HEK293 (cell line): ENCODE measurements at regions not wholly inside any gene's neighbourhood (a gene's known extent, or its start where the extent isn't known, plus 50 kb on each side); places are given as distances from the start of the nearest gene placed in this dataset.

Experiments used
- GLIS2 ChIP-seq: fragments of 450-650 bp; formaldehyde crosslinking; IDR thresholded peaks from 2 replicates; pipeline ENCODE4 v1.5.1; 2016; ENCODE audit warnings: missing biosample characterization, missing genetic modification characterization
- KLF8 ChIP-seq: fragments of 450-650 bp; formaldehyde crosslinking; IDR thresholded peaks from 2 replicates; pipeline ENCODE4 v1.5.1; 2016; ENCODE audit warnings: missing biosample characterization, missing genetic modification characterization
- MEIS1 ChIP-seq: sonication (generic); formaldehyde crosslinking; IDR thresholded peaks from 2 replicates; pipeline ENCODE4 v1.8.1; 2022; ENCODE audit warnings: missing genetic modification reagents, mild to moderate bottlenecking, borderline replicate concordance
- PRDM1 ChIP-seq: fragments of 450-650 bp; formaldehyde crosslinking; IDR thresholded peaks from 2 replicates; pipeline ENCODE4; 2016; ENCODE audit warnings: missing biosample characterization, missing genetic modification characterization
- PRDM6 ChIP-seq: fragments of 450-650 bp; formaldehyde crosslinking; IDR thresholded peaks from 2 replicates; pipeline ENCODE4 v1.5.1; 2017; ENCODE audit warnings: missing biosample characterization, missing genetic modification characterization
- TCF7L2 ChIP-seq: IDR thresholded peaks from 2 replicates; pipeline ENCODE4 v1.6.1; 2011; ENCODE audit warnings: low read depth, mild to moderate bottlenecking, inconsistent platforms, low read length, moderate library complexity, borderline replicate concordance
- ZBTB11 ChIP-seq: fragments of 450-650 bp; formaldehyde crosslinking; conservative IDR thresholded peaks from 2 replicates; pipeline ENCODE4 v1.5.1; 2016; ENCODE audit warnings: low read depth, missing biosample characterization, missing genetic modification characterization
- ZBTB26 ChIP-seq: fragments of 450-650 bp; formaldehyde crosslinking; optimal IDR thresholded peaks from 2 replicates; pipeline ENCODE3; 2016; ENCODE audit warnings: missing biosample characterization, mild to moderate bottlenecking, missing genetic modification characterization
- ZBTB48 ChIP-seq: fragments of 450-650 bp; formaldehyde crosslinking; IDR thresholded peaks from 2 replicates; pipeline ENCODE4 v1.5.1; 2016; ENCODE audit warnings: missing biosample characterization, missing genetic modification characterization
- ZBTB7A ChIP-seq: fragments of 450-650 bp; formaldehyde crosslinking; IDR thresholded peaks from 2 replicates; pipeline ENCODE4 v1.5.1; 2016; ENCODE audit warnings: low read depth, missing biosample characterization, missing genetic modification characterization
- ZNF140 ChIP-seq: fragments of 450-650 bp; formaldehyde crosslinking; IDR thresholded peaks from 2 replicates; pipeline ENCODE4 v1.5.1; 2016; ENCODE audit warnings: missing biosample characterization, missing genetic modification characterization
- ZNF19 ChIP-seq: fragments of 450-650 bp; formaldehyde crosslinking; IDR thresholded peaks from 2 replicates; pipeline ENCODE4; 2016; ENCODE audit warnings: missing biosample characterization, missing genetic modification characterization, low read depth
- ZNF211 ChIP-seq: fragments of 450-650 bp; formaldehyde crosslinking; IDR thresholded peaks from 2 replicates; pipeline ENCODE4 v1.5.1; 2016; ENCODE audit warnings: low read depth, missing biosample characterization, missing genetic modification characterization
- ZNF223 ChIP-seq: fragments of 450-650 bp; formaldehyde crosslinking; IDR thresholded peaks from 2 replicates; pipeline ENCODE4 v1.5.1; 2016; ENCODE audit warnings: missing biosample characterization, missing genetic modification characterization
- ZNF248 ChIP-seq: fragments of 450-650 bp; formaldehyde crosslinking; IDR thresholded peaks from 2 replicates; pipeline ENCODE4 v1.5.1; 2017; ENCODE audit warnings: missing biosample characterization, missing genetic modification characterization
- ZNF26 ChIP-seq: fragments of 450-650 bp; formaldehyde crosslinking; IDR thresholded peaks from 2 replicates; pipeline ENCODE4 v1.5.1; 2016; ENCODE audit warnings: missing biosample characterization, missing genetic modification characterization
- ZNF292 ChIP-seq: fragments of 450-650 bp; formaldehyde crosslinking; IDR thresholded peaks from 2 replicates; pipeline ENCODE4 v1.5.1; 2016; ENCODE audit warnings: low read depth, missing biosample characterization, missing genetic modification characterization, borderline replicate concordance
- ZNF311 ChIP-seq: fragments of 450-650 bp; formaldehyde crosslinking; IDR thresholded peaks from 2 replicates; pipeline ENCODE4 v1.5.1; 2017; ENCODE audit warnings: missing biosample characterization, missing genetic modification characterization, borderline replicate concordance
- ZNF324 ChIP-seq: fragments of 450-650 bp; formaldehyde crosslinking; IDR thresholded peaks from 2 replicates; pipeline ENCODE4 v1.5.1; 2016; ENCODE audit warnings: missing biosample characterization, missing genetic modification characterization
- ZNF394 ChIP-seq: fragments of 450-650 bp; formaldehyde crosslinking; IDR thresholded peaks from 2 replicates; pipeline ENCODE4 v1.5.1; 2016; ENCODE audit warnings: missing biosample characterization, missing genetic modification characterization, mild to moderate bottlenecking, moderate library complexity, borderline replicate concordance
- ZNF423 ChIP-seq: fragments of 450-650 bp; formaldehyde crosslinking; IDR thresholded peaks from 2 replicates; pipeline ENCODE4 v1.5.1; 2016; ENCODE audit warnings: missing biosample characterization, missing genetic modification characterization
- ZNF449 ChIP-seq: fragments of 450-650 bp; formaldehyde crosslinking; IDR thresholded peaks from 2 replicates; pipeline ENCODE4 v1.5.1; 2017; ENCODE audit warnings: missing biosample characterization, mild to moderate bottlenecking, missing genetic modification characterization, moderate library complexity
- ZNF488 ChIP-seq: fragments of 450-650 bp; formaldehyde crosslinking; IDR thresholded peaks from 2 replicates; pipeline ENCODE4 v1.5.1; 2016; ENCODE audit warnings: missing biosample characterization, missing genetic modification characterization
- ZNF549 ChIP-seq: fragments of 450-650 bp; IDR thresholded peaks from 2 replicates; pipeline ENCODE4 v1.5.1; 2018; ENCODE audit warnings: missing biosample characterization, missing genetic modification characterization, mild to moderate bottlenecking, inconsistent platforms, moderate library complexity
- ZNF555 ChIP-seq: fragments of 450-650 bp; formaldehyde crosslinking; conservative IDR thresholded peaks from 2 replicates; pipeline ENCODE4 v1.5.1; 2017; ENCODE audit warnings: missing biosample characterization, mild to moderate bottlenecking, missing genetic modification characterization, inconsistent platforms
- ZNF560 ChIP-seq: fragments of 450-650 bp; formaldehyde crosslinking; IDR thresholded peaks from 2 replicates; pipeline ENCODE4 v1.5.1; 2017; ENCODE audit warnings: missing biosample characterization, missing genetic modification characterization, borderline replicate concordance
- ZNF624 ChIP-seq: fragments of 450-650 bp; formaldehyde crosslinking; IDR thresholded peaks from 2 replicates; pipeline ENCODE4 v1.5.1; 2017; ENCODE audit warnings: missing biosample characterization, missing genetic modification characterization
- ZNF707 ChIP-seq: fragments of 450-650 bp; formaldehyde crosslinking; IDR thresholded peaks from 2 replicates; pipeline ENCODE4 v1.5.1; 2016; ENCODE audit warnings: missing biosample characterization, missing genetic modification characterization
- ZNF785 ChIP-seq: fragments of 450-650 bp; formaldehyde crosslinking; IDR thresholded peaks from 2 replicates; pipeline ENCODE4 v1.5.1; 2016; ENCODE audit warnings: missing biosample characterization, missing genetic modification characterization

GRCh38 chr3:23735535-23736326 is 70.0 kb upstream of the UBE2E1 start (continued):
- TF ChIP-seq ZBTB26 (no peak), ZNF292 (tag by site-specific recombination) (no peak), ZNF324 (no peak), ZNF624 (no peak), TCF7L2 (no peak), PRDM6 (tag by site-specific recombination) (peak; percentile 20; the same call in 1 of the 2 replicates), ZNF248 (tag by site-specific recombination) (no peak), ZNF449 (tag by site-specific recombination) (no peak), ZNF549 (tag by site-specific recombination) (no peak), ZNF211 (tag by site-specific recombination) (no peak), ZNF555 (tag by site-specific recombination) (no peak), ZNF394 (no peak), ZNF19 (no peak), KLF8 (no peak), ZNF311 (tag by site-specific recombination) (no peak), ZNF223 (tag by site-specific recombination) (no peak), PRDM1 (no peak), ZNF707 (tag by site-specific recombination) (no peak), MEIS1 (CRISPR knock-in tag) (no peak), GLIS2 (tag by site-specific recombination) (no peak), ZBTB7A (tag by site-specific recombination) (no peak), ZBTB11 (tag by site-specific recombination) (no peak), ZNF560 (no peak), ZNF423 (no peak), ZNF26 (tag by site-specific recombination) (no peak), ZNF785 (tag by site-specific recombination) (no peak), ZNF140 (tag by site-specific recombination) (no peak), ZBTB48 (peak; percentile 57; the same call in 1 of the 2 replicates), ZNF488 (tag by site-specific recombination) (no peak)
